Esophagus (tissue), 2 donors: ENCODE measurements at regions not wholly inside any gene's neighbourhood (a gene's known extent, or its start where the extent isn't known, plus 50 kb on each side); places are given as distances from the start of the nearest gene placed in this dataset.

Source experiments
- H3K27ac ChIP-seq, 2 donors: one replicate each; pipeline ENCODE4 v1.5.1; 2013; ENCODE audit warnings: low read depth in 2 of 2, mild to moderate bottlenecking in 2 of 2, inconsistent platforms in 1 of 2, low read length in 1 of 2, moderate library complexity in 1 of 2
- H3K27me3 ChIP-seq, 2 donors: one replicate each; pipeline ENCODE4 v1.6.1; 2013; ENCODE audit warnings: low read length in 2 of 2, control low read depth in 1 of 2, mild to moderate bottlenecking in 1 of 2; ENCODE audit not compliant: insufficient read depth in 2 of 2, control insufficient read depth in 1 of 2
- H3K36me3 ChIP-seq, 2 donors: one replicate each; pipeline ENCODE4 v1.6.1; 2013; ENCODE audit warnings: low read length in 1 of 2; ENCODE audit not compliant: control insufficient read depth in 2 of 2, insufficient read depth in 2 of 2
- H3K4me1 ChIP-seq, 2 donors: one replicate each; pipeline ENCODE4 v1.6.1; 2013; ENCODE audit warnings: low read length in 1 of 2; ENCODE audit not compliant: control insufficient read depth in 2 of 2, insufficient read depth in 2 of 2
- H3K4me3 ChIP-seq, 2 donors: one replicate each; pipeline ENCODE4 v1.5.1; 2013; ENCODE audit warnings: low read length in 2 of 2, mild to moderate bottlenecking in 2 of 2, low read depth in 1 of 2, moderate library complexity in 1 of 2
- H3K9me3 ChIP-seq, 2 donors: one replicate each; pipeline ENCODE4 v1.6.1; 2013; ENCODE audit warnings: mild to moderate bottlenecking in 2 of 2, low read depth in 1 of 2, low read length in 1 of 2, moderate library complexity in 1 of 2; ENCODE audit not compliant: control insufficient read depth in 2 of 2, insufficient read depth in 1 of 2
- WGBS, 2 donors: extraction: QIAGEN DNeasy Blood & Tissue Kit; methylation state at CpG; one replicate each; pipeline ENCODE4 v1.1.7; 2013; 5-methylcytosine and 5-hydroxymethylcytosine counted together
- donor health status: healthy with polysubstance abuse.
- donor health status: Bipolar disorder and iron deficiency.

DNA sequence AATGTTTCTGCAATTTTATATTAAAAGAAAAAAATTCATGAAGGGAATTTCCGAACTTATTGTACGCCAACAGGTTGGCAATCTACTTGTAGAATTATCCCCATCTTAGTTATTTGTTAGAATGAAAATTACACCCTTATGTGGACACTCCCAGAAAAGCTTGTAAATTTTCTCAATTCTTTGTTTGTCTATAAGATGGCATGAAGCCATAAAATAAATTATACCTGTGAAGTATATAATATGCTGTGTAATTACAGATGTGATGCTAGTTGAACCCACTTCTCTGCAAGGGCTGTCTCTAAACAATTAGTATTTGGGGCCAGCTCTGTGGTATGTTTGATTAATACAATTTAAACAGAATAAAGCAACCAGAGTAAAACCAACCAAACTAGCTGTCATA lies 52.1 kb upstream of the DSP start:
- WGBS, 2 donors, result 54 to 74% methylated on average over 2 of the region's 2 CpGs
- H3K4me1 ChIP-seq, result no peaks in the 10 kb centered on the region
- H3K36me3 ChIP-seq, result no peaks in the 10 kb centered on the region
- no peaks in the 10 kb centered on the region for H3K9me3 ChIP-seq
- H3K27ac ChIP-seq, result no peak overlapping the region
- no peak overlapping the region for H3K4me3 ChIP-seq
- H3K27me3 ChIP-seq, result no peaks in the 10 kb centered on the region
